Fibroblast of villous mesenchyme (primary cell): ENCODE measurements at regions not wholly inside any gene's neighbourhood (a gene's known extent, or its start where the extent isn't known, plus 50 kb on each side); places are given as distances from the start of the nearest gene placed in this dataset.

Source experiments
- DNase-seq: peaks from one replicate; pipeline ENCODE4 v3.0.0-alpha.2; 2010; ENCODE audit warnings: low read depth
- H3K4me3 ChIP-seq: 2 replicates; pipeline ENCODE4 v1.5.1; 2011; ENCODE audit warnings: low read depth, mild to moderate bottlenecking, low read length
- TF ChIP-seq, protein P1 (sequence below): IDR thresholded peaks from 2 replicates; pipeline ENCODE4 v1.5.1; 2012; ENCODE audit warnings: low read depth, mild to moderate bottlenecking, low read length; ENCODE audit not compliant: insufficient read depth

DNA sequence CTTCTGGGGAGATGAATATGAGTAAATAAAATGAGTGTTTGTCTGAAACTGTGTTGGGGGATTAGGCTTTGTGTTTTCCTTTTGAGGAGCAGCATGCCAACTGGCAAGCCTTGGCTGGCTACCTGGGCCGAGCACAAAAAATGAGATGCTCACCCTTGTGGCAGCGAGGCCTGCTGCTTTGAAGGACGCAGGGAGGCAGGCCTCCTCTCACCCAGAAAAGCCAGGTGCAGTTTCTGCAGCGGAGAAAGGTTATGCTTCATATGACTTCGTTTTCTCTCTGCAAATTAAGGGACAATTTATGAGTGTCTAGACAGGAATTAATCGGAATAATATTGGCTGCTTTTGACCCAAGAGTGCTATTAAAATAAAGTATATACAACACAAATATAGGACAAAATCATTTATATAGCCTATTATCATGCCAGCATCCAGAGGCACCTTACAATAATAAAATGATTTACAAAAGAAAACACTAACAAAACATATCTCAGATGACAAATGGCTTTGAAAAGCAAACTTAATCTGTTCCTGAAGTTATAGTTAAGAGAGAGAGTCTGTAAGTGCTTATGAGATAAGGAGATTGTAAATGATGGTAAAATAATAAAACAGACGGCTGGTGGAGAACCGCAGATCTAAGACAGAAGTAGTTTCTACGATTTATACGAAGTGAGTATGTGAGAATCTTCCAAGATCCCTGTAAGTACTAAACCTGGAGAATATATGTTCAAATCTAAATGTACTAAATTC lies 682.8 kb upstream of the NR2F2 start:
- H3K4me3 ChIP-seq, result no peak overlapping the region
- TF ChIP-seq, protein P1, sequence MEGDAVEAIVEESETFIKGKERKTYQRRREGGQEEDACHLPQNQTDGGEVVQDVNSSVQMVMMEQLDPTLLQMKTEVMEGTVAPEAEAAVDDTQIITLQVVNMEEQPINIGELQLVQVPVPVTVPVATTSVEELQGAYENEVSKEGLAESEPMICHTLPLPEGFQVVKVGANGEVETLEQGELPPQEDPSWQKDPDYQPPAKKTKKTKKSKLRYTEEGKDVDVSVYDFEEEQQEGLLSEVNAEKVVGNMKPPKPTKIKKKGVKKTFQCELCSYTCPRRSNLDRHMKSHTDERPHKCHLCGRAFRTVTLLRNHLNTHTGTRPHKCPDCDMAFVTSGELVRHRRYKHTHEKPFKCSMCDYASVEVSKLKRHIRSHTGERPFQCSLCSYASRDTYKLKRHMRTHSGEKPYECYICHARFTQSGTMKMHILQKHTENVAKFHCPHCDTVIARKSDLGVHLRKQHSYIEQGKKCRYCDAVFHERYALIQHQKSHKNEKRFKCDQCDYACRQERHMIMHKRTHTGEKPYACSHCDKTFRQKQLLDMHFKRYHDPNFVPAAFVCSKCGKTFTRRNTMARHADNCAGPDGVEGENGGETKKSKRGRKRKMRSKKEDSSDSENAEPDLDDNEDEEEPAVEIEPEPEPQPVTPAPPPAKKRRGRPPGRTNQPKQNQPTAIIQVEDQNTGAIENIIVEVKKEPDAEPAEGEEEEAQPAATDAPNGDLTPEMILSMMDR, result no peak
- DNase-seq, result no peak

DNA sequence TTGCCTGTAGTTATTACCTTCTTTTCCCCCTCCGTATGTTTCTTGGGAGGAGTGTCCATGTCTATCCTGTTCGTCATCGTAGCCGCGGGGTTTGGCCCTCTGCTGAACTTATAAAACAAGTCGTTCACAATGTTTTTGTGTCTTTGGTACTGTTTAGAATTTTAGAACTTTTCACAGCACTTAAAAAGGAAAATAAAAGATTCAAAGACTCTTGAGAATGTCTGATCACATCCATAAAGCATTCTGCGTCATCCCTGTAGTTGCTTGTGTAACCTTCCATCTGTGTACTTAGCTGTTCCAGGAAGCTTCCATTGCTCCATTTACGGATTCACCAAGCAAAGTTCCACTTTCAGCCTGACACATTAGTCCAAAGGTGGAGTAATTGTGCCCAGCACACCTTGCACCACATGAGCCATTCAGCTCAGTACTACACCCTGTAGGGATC lies 677.1 kb upstream of the NR2F2 start:
- no peak overlapping the region for H3K4me3 ChIP-seq
- peak; percentile 78 for DNase-seq
- TF ChIP-seq, protein P1, result no peak

DNA sequence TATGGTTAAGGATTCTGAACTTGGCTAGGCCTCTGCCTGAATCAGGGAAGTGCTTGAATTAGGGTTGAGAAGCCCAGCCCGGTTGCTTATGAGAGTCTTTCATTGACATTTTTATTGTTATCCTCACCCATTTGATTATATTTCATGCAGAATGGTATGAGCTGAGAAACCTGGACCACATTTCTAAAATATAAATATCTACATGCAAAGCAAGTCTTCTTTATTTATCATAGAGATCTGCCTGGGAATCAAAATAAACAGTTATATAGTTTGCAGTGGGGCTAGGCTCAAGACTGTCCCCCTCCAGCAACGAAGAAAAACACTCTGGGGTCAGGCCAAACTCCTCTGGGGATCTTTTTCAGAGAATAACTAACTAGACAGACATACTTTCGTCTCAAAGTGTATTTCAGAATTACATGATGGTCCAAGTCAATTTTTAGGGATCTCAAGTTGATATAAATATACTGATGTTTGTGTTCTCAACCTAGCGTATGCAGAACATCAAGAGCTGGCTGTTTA lies 675.4 kb upstream of the NR2F2 start:
- TF ChIP-seq, protein P1, result no peak
- no peak overlapping the region for H3K4me3 ChIP-seq

DNA sequence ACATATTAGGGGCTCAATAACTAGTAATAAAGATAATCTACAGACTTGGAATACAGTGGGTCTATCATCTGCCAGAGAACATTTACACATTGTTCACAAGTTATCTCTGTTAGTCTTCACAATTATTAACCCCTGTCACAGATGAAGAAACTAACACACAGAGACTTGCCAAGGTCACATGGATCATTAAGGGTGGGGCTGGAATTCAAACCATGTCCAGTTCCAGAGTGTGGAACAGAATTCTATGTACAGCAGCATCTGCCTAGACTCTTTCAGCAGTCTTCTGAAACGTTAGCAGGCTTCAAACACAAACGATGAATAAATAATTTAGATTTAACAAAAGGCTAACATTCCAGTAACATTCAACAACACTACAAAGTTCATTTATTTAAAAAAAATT lies 673.9 kb upstream of the NR2F2 start:
- no peak overlapping the region for H3K4me3 ChIP-seq
- TF ChIP-seq, protein P1, result no peak
- DNase-seq, result peak; percentile 57

More for the DNA sequence above, 675.4 kb upstream of the NR2F2 start:
- peak; percentile 38 for DNase-seq

DNA sequence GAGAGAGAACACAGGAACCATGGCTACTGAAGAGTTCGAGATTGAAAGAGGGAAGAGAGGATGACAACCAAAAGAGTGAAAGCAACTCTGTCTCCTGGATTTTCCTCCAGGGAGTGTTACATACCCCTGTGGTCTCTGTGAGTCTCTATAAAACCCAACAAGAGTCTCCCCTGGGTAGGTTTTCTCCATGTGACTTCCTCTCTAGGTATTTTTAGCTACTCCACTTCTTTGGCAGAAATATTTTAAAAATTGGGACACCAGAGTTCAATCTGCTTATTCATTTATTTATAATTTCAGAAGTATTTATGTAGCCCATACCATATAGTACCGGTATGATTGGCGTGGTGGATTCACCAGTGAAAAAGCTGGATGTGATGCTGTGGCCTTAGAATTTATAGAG lies 671.7 kb upstream of the NR2F2 start:
- TF ChIP-seq, protein P1, result no peak
- no peak overlapping the region for H3K4me3 ChIP-seq
- no peak for DNase-seq

DNA sequence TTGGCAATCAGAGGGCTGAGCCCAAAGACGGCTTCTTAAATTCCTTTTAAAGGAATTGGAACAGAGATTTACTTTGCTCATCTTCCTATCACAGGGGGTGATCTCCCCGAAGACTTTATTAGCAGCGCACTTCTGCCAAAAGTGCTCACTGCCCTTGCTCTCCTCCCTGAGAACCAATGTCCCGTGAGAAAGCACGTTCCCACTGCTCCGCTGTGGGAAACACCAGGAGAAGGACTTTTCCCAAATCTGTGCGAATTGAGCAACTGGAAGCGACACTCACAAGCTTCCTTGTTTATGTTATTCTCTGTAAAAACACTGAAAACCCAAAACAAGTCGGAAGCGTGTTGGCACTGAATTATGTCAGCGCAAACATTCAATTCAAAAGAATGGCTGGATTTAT lies 670.8 kb upstream of the NR2F2 start:
- peak; percentile 90 for DNase-seq
- H3K4me3 ChIP-seq, result no peak overlapping the region
- TF ChIP-seq, protein P1, result no peak
